HepG2 (cell line): ENCODE measurements at regions not wholly inside any gene's neighbourhood (a gene's known extent, or its start where the extent isn't known, plus 50 kb on each side); places are given as distances from the start of the nearest gene placed in this dataset.

ENCODE experiments used
- CEBPB ChIP-seq: IDR thresholded peaks from 2 replicates; pipeline ENCODE4 v1.6.1; 2011; ENCODE audit warnings: low read depth, low read length, improper control_type of control experiment, borderline replicate concordance
- CHCHD3 ChIP-seq: sonication (generic); formaldehyde crosslinking; IDR thresholded peaks from 2 replicates; pipeline ENCODE4 v1.8.0; 2022; ENCODE audit warnings: mild to moderate bottlenecking, missing genetic modification reagents, moderate library complexity
- ELF4 ChIP-seq: sonication (generic); formaldehyde crosslinking; IDR thresholded peaks from 2 replicates; pipeline ENCODE4 v1.5.0; 2020; ENCODE audit warnings: missing genetic modification reagents, mild to moderate bottlenecking, moderate library complexity, borderline replicate concordance
- EP300 ChIP-seq, 3 experiments: sonication (generic) in 1 of 3; formaldehyde crosslinking in 1 of 3; IDR thresholded peaks; 2 replicates each; pipeline versions ENCODE4 v1.5.1 to v1.6.1; 2011 to 2020; ENCODE audit warnings: low read depth in 2 of 3, low read length in 2 of 3, borderline replicate concordance in 1 of 3, improper control_type of control experiment in 1 of 3, mild to moderate bottlenecking in 1 of 3, missing genetic modification reagents in 1 of 3, moderate library complexity in 1 of 3
- HDAC1 ChIP-seq: sonication (generic); formaldehyde crosslinking; IDR thresholded peaks from 2 replicates; pipeline ENCODE4 v1.5.1; 2020; ENCODE audit warnings: mild to moderate bottlenecking, missing genetic modification reagents
- KDM5A ChIP-seq: fragments of 200-600 bp; sonication (generic); IDR thresholded peaks from 2 replicates; pipeline ENCODE4 v1.7.0; 2018; ENCODE audit warnings: antibody characterized with exemption, mild to moderate bottlenecking, low read length, borderline replicate concordance
- KLF15 ChIP-seq: sonication (generic); formaldehyde crosslinking; IDR thresholded peaks from 2 replicates; pipeline ENCODE4 v1.8.1; 2023; ENCODE audit warnings: borderline replicate concordance, mild to moderate bottlenecking, inconsistent platforms, missing genetic modification reagents, mixed read lengths
- RAD21 ChIP-seq: fragments of 450-650 bp; formaldehyde crosslinking; IDR thresholded peaks from 2 replicates; pipeline ENCODE4 v1.5.0; 2020; ENCODE audit warnings: mild to moderate bottlenecking
- REPIN1 ChIP-seq: sonication (generic); formaldehyde crosslinking; IDR thresholded peaks from 2 replicates; pipeline ENCODE4 v1.8.0; 2022; ENCODE audit warnings: missing genetic modification reagents, low read depth, mild to moderate bottlenecking, borderline replicate concordance
- SIN3A ChIP-seq: IDR thresholded peaks from 2 replicates; pipeline ENCODE4 v1.6.1; 2011; ENCODE audit warnings: low read depth, mild to moderate bottlenecking, control low read depth, low read length, borderline replicate concordance
- ZNF780A ChIP-seq: sonication (generic); formaldehyde crosslinking; IDR thresholded peaks from 2 replicates; pipeline ENCODE4 v1.8.0; 2022; ENCODE audit warnings: mild to moderate bottlenecking, missing genetic modification reagents, moderate library complexity
- TF ChIP-seq, protein P1 (sequence below): sonication (generic); formaldehyde crosslinking; IDR thresholded peaks from 2 replicates; pipeline ENCODE4 v1.5.0; 2020; ENCODE audit warnings: mild to moderate bottlenecking, missing genetic modification reagents, moderate library complexity
- TF ChIP-seq, protein P2 (sequence below): sonication (generic); formaldehyde crosslinking; IDR thresholded peaks from 2 replicates; pipeline ENCODE4 v1.5.0; 2020; ENCODE audit warnings: missing genetic modification reagents
- TF ChIP-seq, protein P3 (sequence below): sonication (generic); formaldehyde crosslinking; IDR thresholded peaks from 2 replicates; pipeline ENCODE4 v1.4.0; 2020; ENCODE audit warnings: mild to moderate bottlenecking, missing genetic modification reagents

GRCh38 chr5:111954516-111955395 lies 197.8 kb upstream of the NREP start:
- no peak for TF ChIP-seq CHCHD3 (CRISPR knock-in tag)
- TF ChIP-seq, protein P1, sequence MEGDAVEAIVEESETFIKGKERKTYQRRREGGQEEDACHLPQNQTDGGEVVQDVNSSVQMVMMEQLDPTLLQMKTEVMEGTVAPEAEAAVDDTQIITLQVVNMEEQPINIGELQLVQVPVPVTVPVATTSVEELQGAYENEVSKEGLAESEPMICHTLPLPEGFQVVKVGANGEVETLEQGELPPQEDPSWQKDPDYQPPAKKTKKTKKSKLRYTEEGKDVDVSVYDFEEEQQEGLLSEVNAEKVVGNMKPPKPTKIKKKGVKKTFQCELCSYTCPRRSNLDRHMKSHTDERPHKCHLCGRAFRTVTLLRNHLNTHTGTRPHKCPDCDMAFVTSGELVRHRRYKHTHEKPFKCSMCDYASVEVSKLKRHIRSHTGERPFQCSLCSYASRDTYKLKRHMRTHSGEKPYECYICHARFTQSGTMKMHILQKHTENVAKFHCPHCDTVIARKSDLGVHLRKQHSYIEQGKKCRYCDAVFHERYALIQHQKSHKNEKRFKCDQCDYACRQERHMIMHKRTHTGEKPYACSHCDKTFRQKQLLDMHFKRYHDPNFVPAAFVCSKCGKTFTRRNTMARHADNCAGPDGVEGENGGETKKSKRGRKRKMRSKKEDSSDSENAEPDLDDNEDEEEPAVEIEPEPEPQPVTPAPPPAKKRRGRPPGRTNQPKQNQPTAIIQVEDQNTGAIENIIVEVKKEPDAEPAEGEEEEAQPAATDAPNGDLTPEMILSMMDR (CRISPR knock-in tag): no peak
- TF ChIP-seq SIN3A: no peak
- no peak for TF ChIP-seq KDM5A
- no peak for TF ChIP-seq ZNF780A
- no peak for TF ChIP-seq CEBPB
- no peak for TF ChIP-seq KLF15 (CRISPR knock-in tag)
- TF ChIP-seq RAD21: no peak
- TF ChIP-seq ELF4 (CRISPR knock-in tag): no peak
- TF ChIP-seq, protein P2, sequence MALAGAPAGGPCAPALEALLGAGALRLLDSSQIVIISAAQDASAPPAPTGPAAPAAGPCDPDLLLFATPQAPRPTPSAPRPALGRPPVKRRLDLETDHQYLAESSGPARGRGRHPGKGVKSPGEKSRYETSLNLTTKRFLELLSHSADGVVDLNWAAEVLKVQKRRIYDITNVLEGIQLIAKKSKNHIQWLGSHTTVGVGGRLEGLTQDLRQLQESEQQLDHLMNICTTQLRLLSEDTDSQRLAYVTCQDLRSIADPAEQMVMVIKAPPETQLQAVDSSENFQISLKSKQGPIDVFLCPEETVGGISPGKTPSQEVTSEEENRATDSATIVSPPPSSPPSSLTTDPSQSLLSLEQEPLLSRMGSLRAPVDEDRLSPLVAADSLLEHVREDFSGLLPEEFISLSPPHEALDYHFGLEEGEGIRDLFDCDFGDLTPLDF (CRISPR knock-in tag): no peak
- TF ChIP-seq, protein P3, sequence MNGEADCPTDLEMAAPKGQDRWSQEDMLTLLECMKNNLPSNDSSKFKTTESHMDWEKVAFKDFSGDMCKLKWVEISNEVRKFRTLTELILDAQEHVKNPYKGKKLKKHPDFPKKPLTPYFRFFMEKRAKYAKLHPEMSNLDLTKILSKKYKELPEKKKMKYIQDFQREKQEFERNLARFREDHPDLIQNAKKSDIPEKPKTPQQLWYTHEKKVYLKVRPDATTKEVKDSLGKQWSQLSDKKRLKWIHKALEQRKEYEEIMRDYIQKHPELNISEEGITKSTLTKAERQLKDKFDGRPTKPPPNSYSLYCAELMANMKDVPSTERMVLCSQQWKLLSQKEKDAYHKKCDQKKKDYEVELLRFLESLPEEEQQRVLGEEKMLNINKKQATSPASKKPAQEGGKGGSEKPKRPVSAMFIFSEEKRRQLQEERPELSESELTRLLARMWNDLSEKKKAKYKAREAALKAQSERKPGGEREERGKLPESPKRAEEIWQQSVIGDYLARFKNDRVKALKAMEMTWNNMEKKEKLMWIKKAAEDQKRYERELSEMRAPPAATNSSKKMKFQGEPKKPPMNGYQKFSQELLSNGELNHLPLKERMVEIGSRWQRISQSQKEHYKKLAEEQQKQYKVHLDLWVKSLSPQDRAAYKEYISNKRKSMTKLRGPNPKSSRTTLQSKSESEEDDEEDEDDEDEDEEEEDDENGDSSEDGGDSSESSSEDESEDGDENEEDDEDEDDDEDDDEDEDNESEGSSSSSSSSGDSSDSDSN: no peak
- TF ChIP-seq EP300 (IDR thresholded peaks at IDR 0.05; ENCODE audit: low read depth in 2 of 2, low read length in 2 of 2): no peak
- TF ChIP-seq EP300 (CRISPR knock-in tag; IDR thresholded peaks at IDR 0.05; ENCODE audit: borderline replicate concordance): no peak
- TF ChIP-seq REPIN1 (CRISPR knock-in tag): no peak
- no peak for TF ChIP-seq HDAC1 (CRISPR knock-in tag)
